NCI-H1417 treated with DMSO at 0.1 percent for 48 hours (cell line): ENCODE measurements at regions not wholly inside any gene's neighbourhood (a gene's known extent, or its start where the extent isn't known, plus 50 kb on each side); places are given as distances from the start of the nearest gene placed in this dataset.

Experiments used
- DNase-seq: peaks from one replicate; lab custom pipeline; 2025; lab: John Stamatoyannopoulos, UW

DNA sequence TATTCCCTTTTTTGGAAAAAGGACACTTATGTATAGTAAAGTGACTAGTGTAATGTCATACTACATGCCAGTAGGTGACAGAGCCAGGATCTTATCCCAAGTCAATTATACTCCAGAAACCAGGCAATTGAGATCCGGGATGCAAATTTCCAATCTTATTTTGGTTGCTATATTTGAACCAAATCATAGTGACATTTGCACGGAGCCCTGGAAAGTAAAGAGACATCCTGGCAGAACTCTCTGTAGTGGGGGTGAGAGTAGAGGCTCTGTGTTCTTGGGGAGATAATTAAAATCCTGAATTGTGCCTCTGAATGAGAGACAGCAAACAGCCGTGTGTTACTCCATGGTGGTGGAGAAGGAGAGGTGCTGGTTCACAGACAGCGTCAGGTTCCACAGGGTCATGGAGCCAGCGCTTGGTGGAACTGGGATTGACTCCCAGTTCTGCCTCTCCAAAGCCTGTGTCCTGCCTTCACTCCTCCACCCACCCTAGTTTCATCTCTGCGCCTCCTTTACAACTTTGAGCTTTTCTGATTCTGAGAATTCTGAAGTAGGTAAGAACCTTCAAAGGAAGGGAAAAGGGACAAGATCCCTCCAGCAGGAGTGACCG is 432.3 kb downstream of the PTPRU start:
- no peak for DNase-seq

DNA sequence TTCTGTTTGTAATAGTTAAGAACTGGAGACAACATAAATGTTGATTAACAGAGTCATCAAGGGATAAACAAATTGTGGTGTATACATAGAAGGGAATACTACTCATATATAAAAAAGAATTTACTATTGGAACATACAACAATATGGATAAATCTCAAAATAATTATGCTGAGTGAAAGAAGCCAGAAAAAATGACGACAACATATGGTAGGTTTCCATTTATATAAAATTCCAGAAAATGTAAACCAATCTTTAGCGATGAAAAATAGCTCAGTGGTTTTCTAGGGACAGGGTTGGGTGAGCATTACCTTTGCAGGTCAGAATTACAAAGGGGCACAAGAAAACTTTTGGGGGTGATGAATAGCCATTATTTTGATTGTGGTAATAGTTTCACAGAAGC is 431.6 kb downstream of the PTPRU start:
- no peak for DNase-seq

DNA sequence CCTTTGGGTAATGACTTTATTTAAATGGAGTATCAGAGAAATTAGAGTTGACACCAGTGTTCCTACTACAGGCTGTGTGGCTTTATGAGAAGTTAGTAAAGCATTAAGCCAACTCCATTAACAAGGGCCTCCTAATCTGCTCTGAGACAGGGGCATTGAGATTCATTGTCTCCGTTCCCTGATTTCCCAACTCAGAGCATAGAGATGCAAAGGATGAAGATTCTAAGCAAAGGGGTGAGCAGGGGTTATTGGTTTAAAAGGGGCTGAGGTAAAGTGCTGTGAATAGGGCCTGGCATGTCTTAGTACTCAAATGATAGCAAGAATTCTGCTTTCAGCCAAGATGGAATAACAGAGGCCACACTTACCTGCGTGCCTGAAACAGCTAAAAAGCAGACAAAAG is 428.4 kb downstream of the PTPRU start:
- DNase-seq: no peak

DNA sequence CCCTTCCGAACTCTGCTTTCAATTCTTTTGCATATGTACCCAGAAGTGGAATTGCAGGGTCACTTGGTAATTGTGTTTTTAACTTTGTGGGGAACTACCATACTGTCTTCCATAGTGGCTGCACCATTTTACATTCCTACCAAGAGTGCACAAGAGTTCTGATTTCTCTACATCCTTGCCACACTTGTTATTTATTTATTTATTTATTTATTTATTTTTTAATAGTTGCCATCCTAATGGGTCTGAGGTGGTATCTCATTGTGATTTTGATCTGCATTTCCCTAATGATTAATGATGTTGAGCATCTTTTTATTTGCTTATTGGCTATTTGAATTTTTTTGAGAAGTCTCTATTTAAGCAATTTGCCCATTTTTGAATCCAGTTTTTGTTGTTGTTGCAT is 422.4 kb downstream of the PTPRU start:
- DNase-seq: no peak

DNA sequence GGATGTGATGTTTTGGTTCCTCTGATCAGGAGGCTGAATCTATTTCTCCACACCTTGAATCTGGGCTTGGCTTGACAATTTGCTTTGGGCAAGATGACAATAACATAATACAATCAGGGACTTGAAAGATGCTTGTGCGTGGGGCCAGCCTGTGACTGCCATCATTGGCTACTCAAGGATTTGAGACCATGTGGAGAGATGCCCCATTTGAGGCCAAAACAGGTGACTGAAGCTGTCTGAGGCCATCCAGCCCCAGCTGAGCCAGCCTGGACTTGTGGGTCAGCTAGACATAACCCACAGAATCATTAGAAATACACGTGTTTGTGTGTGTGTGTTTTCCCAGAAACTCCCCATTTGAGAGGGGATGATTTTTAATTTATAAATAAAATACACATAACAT is 421.5 kb downstream of the PTPRU start:
- DNase-seq: no peak

DNA sequence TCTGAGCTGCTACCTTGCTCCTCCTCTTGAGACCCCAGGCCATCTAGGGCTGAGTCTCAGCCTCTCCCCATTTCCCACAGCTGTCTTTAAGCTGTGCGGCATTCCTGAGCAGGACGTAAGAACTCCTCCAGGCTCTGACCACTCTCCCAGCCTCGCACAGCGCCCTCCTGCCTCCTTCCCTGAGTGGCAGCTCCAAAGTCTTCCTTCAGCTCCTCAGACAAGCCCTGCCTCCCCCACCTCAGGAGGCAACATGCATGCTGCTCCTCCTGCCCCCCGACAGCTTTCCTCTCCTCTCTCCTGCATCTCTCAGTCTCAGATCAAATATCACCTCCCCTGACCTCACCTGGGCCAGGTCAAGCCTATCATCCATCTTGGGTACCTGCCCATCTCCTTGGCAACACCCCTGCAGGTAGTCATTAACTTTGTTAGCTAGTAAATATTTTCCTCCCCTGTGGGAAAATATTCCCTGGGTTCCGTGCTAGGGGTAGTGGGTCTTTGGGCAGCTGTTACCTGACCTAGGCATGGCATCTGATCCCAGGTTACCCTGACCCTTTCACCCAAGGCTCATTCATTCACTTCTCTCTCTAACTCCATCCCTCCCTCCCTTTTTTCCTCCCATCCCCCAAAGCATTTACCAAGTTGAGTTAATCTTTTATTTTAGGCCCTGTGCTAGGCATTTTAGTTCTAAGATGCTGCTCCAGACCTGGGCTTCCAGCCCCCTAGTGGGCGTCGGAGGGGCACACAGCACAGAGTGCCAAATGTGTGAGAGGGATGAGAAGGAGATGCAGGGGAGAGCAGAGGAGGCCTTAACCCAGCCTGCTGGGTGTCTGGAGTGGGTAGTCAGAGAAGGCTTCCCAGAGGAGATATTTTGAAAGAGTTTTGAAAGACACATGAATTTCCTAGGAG is 419.9 kb downstream of the PTPRU start:
- no peak for DNase-seq

DNA sequence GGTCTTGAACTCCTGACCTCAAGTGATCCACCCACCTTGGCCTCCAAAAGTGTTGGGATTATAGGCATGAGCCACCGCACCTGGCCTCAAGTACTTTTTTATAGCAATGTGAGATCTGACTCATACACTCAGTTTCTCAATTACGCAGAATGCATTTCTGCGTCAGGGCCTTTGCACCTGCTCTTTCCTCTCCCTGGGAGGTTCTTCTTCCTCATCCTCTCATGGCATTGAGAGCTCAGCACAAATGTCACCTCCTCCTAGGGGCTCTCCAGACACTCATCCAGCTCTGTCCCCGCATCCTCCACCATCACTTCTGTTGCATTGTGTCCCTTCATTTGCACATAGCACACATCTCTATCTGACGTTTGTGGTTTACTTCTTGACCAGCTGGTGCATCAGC is 418.8 kb downstream of the PTPRU start:
- no peak for DNase-seq

DNA sequence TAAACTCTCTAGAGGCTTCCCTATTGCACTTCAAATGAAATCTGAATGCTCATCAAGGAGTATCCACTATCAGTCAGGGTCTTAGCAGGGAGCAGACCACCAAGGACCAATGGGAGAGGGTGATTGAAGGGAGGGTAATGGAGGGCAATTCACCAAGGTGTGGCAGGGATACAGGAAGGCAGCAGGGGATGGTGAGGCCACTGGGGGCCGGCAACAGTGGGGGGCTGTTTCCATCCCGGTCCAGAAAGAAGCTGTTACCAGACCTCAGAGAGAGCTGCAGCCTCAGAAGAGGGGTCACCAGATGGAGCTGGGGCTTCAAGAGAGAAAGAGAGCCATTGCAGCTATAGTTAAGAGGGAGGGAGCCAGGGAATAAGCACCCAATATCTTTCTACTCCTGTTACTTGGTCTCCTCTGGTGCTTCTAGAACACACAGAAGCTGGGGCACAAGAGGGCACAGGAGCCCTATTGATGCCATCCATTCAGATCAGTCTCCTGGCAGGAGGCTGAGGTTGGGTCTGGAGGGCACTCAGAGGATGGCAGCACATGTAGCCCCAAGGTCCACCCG is 417.6 kb downstream of the PTPRU start:
- DNase-seq: no peak

DNA sequence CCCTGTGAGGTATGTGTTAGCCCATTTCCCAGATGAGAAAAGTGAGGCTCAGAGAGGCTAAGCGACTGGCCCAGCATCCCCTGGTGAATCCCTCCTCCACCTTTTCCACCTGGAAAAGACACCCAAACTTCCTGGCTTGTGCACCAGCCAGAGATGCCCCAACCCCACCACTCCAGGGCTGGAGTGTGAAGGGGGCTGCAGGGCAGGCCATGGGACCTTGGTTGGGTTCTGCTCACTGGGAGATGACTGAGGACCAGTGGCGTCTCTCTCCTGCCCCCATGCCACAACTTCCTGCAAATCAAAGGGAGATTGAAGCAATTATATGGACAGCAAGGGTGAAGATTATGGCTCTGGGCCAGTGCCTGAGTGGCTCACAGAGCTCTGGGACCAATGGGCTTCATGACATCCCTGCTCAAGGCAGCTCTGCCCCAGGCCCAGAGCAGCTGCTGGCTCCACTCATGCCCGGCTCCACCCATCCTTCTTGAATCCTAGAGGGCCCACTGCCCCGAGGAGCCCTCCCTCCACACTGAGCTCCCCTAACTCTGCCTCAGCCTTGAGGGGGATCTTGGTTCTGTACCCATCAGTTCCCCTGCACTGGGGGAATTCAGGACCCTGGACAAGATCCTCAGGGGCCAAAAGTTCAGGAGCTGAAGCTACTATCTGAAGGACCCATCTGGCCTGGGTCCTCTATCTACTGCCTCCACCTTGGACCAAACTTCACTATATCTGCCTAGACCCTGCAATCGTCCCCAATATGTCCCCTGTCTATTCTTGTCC is 416.9 kb downstream of the PTPRU start:
- DNase-seq: no peak

DNA sequence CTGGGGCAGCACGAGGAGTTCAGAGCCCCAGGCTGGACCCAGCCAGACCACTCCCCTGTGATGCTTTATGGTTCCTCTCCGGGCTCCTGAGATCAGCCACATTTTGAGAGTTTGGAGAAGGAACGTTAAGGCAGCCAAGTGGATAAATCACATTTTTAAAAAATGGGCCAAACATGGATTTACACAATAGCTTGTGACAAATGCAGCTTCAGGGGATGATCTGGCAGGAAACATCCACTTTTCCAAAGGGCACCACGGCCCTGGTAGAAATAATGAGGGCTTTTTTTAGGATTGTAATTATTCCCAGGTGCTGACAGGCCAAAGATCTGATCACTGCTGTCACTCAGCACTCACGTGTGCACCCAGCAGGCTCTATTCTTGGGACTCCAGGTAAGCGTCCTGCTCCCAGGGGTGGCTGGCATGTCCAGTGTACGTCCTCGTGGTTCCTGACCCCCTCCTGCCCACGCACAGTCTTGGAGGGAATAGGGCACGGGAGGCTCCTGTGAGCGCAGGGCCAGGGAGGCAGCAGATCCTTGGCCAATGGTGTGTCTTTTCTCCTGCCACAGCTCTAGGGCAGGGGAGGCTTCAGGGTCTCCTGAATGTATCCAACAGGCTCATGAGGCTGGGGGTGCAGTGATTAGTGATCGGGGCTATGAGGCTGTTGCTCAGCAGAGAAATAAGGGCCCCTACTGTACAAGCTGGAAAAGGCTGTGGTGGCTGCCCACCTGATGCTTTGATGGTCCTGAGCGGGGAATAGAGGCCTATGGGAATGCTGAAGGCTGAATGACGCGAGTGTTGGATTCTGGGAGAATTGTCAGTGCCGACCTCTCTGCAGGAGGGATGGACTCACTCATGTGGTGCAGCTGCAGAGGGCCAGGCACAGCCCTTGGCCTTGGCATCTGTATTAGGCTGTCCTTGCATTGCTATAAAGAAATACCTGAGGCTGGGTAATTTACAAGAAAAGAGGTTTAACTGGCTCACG is 415.7 kb downstream of the PTPRU start:
- DNase-seq: no peak

DNA sequence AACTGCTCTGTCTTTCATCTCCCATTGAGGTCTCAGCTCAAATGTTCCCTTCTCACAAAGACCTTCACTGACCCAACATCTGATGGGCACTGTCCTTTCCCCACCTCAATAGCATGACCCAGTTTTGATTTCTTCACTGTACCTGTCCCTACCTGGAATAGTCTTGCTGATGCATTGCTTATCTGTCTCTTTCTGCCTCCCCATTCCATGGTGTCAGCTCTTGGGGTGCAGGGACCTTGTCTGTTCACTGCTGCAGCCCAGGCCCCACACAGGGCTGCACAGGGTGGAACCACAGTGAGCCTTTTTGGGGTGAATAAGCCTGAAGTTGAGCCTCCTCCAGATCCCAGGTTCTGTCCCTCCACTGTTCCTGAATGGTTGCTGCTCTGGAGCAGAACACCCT is 414.9 kb downstream of the PTPRU start:
- no peak for DNase-seq

DNA sequence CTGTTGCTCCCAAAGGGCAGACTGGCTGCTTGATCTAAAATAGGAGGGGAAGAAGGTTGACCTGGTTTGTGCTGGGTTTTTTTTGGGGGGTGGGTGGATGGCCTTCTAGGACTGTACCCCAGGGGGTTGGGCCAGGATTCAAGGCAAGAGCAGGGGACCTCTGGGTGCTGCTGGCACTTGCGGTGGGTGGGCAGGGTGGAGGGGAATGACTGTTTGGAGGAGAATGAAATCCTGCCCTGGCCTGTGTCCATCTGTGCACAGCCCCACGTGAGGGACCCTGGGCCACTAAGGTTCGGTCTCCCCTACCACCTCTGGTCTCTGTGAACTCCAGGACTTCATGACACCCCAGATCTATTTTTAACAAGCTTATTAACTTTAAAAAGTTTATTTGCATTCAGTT is 414.2 kb downstream of the PTPRU start:
- DNase-seq: no peak

DNA sequence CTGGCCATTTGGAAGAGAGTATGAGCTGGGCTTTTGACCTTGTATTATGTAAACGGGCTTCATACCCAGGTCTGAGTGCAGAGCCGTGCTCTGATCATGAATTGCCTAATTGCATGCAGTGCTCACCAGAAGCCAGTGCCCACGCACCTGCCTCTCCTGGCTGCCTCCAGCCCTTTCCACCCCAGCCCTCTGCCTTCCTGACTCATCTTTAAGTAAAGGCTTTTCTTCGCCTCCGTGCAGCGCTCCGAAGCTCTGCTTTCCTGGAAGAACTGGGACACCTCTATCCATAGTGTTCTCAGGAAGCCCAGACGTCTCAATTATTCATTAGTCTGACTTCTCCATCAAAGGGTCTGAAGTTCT is 413.7 kb downstream of the PTPRU start:
- no peak for DNase-seq

DNA sequence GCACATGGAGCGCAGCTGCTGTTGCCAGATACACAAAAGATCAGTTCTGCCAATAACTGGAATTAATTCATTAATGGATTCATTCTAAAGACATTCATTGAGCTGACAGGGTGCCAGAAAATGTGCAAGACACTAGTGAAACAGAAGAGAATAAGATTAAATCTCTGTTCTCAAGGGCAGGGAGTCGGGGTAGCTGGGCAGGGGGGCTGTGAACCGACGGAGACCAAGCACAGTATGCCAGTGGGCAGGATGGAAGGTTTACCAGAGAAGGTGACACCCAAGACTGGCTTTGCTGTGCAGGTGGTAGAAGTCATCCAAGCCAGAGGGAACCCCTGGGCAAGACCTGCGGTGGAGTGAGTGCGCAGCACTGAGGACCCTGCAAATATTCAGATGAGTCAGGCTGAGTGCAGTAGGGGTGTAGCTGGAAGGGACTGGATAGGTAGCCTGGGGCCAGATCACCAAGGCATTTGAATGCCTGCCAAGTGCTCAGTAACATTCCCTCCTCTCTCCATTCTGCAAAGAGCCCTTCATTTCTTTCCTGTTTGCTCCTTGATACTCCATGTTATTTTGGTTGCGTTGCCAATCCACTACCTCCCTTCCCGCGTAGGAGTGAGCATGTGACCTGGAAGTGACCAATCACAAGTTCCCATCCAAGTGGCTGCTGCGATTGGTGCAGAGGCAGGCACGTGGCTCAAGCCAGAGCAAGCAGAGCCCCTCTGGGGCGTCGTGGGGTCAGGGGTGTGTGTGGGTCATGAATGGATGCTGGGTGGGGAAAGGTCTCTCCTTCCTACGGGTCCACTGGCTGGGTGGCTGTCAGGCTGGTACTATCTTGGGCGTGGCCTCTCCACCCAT is 413.1 kb downstream of the PTPRU start:
- DNase-seq: no peak

DNA sequence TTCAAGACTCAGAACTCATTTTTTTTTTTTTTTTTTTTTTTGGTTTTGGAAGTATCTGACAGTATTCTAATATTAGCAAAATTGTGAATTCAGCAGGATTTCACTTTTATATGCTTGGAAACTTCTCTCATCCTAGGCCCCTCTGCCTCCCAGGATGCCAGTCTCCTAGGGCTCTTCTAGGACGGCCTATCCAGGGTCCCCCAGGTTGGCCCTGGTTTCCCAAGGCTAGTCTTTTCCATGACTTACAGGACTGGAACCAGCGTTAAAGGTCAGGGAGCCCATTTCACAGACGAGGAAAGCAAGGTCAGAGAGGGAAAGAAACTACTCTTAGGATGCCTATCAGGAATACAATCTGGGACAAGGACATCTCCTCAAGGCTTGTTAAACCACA is 412.5 kb downstream of the PTPRU start:
- DNase-seq: no peak

DNA sequence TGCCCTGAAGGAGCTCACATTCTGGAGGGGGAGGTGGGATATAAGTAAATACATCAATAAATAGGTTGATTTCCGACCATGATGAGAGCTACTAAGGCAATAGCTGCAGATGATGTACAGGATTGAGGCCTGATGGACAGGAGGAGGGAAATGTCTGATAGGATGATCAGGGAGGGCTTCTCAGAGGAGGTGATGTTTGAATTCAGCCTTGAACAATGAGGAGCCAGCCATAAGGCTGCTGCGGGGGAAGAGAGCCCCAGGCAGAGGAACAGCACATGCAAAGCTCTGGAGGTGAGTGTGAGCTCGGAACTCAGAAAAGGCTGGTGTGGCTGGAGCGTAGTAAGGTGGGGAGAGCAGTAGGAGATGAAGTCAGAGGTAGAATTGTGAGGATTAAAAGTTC is 411.7 kb downstream of the PTPRU start:
- DNase-seq: no peak

DNA sequence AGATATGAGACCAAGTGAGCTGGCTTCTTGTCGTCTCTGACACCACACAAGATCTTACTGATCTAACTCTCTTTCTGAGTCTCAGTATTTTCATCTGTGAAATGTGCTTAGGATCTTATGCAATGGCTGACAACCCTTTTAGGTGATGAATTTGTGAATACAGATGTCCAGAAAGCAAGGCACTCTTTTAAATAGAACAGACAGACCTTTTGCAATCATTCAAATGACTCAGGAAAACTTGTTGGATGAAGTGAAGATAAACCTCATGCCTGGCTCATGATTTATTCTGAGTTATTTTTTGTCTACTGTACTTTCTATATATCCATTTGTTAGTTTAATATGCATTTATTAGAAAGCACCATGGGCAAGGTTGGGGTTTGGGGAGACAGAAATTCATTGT is 411.3 kb downstream of the PTPRU start:
- DNase-seq: no peak

DNA sequence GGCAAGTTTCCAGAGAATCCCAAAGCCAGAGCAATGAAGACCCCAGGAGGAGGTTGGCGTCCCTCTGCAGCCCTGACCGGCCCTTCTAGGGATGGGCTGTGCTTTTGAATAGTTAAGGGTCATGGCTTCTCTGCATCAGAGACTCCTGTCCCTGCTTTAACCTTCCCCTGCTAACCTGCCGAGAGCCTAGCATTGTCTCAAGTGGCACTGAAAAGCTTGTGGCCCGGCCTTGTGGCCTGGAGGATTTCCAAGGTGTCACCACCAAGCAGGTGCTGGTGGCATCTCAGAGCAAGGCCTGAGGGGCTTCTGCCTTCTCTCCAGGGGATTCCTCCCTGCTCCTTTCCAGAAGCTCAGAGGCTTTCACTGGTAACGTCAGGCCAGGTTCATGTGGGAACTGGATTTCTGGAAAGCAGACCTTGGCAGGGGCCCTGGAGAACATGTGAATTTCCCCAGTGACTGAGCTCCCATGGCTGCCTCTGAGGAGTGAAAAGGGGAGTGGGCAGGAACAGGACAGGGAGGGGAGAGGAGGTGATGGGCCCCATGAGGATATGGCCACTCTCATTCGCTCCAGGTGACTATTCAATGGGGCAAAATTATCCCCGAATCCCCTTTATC is 409.9 kb downstream of the PTPRU start:
- DNase-seq: no peak

DNA sequence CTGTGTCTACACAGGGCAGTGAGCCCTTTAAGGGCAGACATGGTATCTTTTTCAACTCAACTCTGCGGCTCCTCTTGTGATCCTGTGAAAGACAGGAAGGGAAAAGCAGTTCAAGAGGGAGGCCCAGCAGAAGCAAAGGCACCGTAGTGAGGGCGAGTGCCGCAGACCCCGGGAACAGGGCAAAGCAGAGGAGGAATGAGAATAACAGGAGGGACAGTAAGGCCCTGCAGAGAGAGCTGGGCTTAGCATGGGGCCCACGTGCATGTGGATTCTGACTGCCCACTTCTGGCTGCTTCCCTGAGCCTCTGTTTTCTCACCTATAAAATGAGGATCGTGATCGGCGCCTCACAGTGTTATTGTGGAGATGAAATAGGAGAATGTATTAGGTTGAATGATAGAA is 409.3 kb downstream of the PTPRU start:
- DNase-seq: no peak

DNA sequence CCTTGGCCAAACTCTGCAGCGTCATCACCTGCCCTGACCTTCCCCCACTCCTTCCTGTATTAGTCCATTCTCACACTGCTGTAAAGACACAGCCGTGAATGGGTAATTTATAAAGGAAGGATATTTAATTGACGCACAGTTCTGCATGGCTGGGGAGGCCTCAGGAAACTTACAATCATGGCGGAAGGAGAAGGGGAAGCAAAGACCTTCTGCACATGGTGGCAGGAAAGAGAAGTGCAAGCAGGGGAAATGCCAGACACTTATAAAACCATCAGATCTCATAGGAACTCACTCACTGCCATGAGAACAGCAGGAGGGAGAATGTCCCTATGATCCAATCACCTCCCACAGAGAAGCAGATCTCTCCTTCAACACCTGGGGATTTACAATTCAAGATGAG is 408.5 kb downstream of the PTPRU start:
- no peak for DNase-seq
